ENCODE measurements at regions not wholly inside any gene's neighbourhood (a gene's known extent, or its start where the extent isn't known, plus 50 kb on each side); places are given as distances from the start of the nearest gene placed in this dataset.
"Not testable (repeated sequence)": the region's sequence is repeated elsewhere in the genome, so short reads cannot be mapped to it uniquely, and the experiment has no call there.

GRCh38 chr11:25758145-25758661 lies 573.7 kb upstream of the ANO3 start:
- DNase-seq (ENCODE audit: low read depth in 2 of 2), result no peak

GRCh38 chr11:25766332-25767015 lies 565.5 kb upstream of the ANO3 start:
- no peak for DNase-seq (ENCODE audit: low read depth in 2 of 2)

DNA sequence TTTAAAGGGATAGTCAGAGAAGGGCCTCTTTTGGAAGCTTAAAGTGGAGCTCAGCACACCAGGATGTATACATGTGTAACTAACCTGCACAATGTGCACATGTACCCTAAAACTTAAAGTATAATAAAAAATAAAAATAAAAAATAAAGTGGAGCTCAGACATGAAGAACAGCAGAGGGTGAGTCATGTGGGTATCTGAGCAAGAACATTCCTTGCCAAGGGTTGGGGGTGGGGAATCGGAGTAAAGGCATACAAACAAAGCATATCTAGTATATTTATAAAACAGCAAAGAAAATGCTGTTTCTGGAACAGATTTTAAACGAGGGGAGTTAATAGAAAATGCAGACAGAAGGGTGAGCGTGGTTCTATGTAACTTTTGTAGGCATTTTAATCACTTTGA lies 562.6 kb upstream of the ANO3 start:
- no peak for DNase-seq (ENCODE audit: low read depth in 2 of 2)

DNA sequence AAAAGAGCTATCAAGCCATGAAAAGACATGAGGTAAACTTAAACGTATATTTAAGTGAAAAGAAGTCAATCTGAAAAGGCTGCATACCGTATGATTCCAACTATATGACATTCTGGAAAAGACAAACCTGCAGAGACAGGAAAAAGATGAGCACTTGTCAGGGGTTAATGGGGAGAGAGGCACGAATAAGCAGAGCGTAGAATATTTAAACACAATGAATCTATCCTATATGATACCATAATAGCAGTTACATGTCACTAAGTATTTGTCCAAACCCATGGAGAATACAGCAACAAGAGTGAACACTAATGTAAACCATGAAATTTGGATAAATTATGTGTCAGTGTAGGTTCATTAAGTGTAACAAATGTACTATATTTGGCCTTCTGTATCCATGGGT lies 560.3 kb upstream of the ANO3 start:
- no peak for DNase-seq (ENCODE audit: low read depth in 2 of 2)

GRCh38 chr11:25775603-25776002 lies 556.3 kb upstream of the ANO3 start:
- DNase-seq (ENCODE audit: low read depth in 2 of 2), result no peak

DNA sequence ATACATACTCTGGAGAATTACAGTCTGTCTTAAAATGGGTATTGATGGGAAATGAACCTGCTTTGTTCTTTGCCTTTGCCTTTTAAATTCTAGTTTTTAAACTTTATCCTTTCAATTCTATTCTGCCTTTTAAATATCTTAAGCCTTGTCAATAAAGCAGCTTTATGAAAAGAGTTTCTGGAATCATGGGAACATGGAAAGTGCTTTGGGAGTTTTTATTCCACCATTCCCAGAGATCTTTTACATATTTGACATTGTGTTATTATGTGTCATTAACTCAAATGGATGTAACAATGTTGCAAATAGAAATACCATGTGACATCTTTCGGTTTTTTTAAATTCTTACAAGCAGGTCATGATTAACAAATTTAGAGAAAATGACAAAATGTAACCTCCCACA lies 555.7 kb upstream of the ANO3 start:
- DNase-seq (ENCODE audit: low read depth in 2 of 2), result no peak

DNA sequence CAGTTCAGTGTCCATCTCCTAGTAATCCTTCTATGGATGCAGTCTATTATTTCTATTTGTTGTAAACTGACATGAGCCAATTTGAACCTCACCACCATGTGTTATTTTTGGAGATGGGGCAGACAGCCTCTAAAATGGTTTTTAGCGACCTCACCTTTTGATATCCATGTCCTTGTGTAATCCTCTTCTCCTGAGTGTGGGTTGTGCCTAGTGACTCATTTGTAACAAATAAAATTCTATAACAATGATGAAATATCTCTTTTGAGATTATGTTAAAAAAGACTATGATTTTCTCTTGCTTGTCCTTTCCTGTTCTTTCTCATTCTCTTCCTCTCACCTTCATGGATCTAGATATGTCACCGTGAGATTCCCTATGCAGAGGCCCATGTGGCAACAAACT lies 554.6 kb upstream of the ANO3 start:
- no peak for DNase-seq (ENCODE audit: low read depth in 2 of 2)

DNA sequence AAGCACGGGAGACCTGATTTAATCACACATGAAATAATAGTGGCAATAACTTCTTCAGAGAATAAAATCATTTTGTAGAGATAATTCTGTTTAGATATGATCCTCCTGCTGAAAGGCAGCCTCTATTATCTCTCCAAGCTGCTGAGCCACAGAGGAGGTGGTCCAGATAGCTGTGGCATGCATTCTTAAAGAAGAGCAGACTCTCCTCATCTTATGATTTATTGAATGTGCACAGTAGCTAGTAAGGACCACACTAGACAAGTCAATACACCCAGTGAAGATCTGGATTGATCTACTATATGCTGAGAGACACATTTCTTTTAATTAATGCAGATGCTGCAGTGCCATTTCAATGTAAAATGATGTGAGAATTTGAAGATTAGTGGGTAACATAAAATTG lies 552.9 kb upstream of the ANO3 start:
- DNase-seq (ENCODE audit: low read depth in 2 of 2), result no peak

DNA sequence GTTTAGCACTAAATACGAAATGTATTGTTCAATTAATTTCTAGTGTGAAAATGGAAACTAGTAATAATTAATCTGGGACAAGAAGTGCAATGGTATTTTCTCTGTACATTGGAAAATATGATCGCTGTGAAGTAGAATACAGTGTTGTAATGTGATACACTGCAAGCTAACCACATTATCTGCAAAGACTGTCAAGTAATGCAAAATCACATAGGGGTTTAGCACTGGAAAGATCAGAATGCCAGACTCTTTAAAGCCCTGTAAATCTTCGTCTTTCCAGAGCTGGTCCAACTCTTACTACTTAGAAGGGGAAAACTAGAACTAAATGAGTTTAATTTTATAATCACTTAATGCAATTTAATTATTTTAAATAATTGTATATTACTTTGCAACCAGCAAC lies 544.5 kb upstream of the ANO3 start:
- no peak for DNase-seq (ENCODE audit: low read depth in 2 of 2)

- no peak for DNase-seq (ENCODE audit: low read depth in 2 of 2)
Observed at GRCh38 chr11:25790396-25790795, 541.5 kb upstream of the ANO3 start.

DNA sequence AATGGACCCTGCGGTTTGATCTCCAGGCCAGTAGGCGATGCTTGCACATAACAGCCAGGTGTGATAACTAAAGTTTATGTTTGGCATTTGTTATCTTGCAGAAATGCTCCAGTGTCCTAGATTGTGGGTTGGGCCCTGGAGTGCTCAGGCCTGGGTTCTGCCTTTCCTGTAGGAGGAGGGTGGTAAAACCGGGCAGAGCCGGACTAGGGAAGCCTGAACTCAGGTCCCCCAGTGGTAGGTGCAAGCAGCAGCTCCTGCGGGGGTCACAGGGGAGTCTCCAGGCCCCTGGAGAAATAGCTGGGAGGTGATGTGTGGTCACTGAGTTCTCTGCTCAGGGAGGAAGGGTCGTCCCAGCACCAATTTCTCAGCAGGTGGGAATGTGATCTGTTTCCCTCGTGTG lies 538.3 kb upstream of the ANO3 start:
- DNase-seq (ENCODE audit: low read depth in 2 of 2), result no peak

GRCh38 chr11:25794804-25795203 lies 537.1 kb upstream of the ANO3 start:
- no peak for DNase-seq (ENCODE audit: low read depth in 2 of 2)

GRCh38 chr11:25816411-25816810 lies 515.5 kb upstream of the ANO3 start:
- no peak for DNase-seq (ENCODE audit: low read depth in 2 of 2)

DNA sequence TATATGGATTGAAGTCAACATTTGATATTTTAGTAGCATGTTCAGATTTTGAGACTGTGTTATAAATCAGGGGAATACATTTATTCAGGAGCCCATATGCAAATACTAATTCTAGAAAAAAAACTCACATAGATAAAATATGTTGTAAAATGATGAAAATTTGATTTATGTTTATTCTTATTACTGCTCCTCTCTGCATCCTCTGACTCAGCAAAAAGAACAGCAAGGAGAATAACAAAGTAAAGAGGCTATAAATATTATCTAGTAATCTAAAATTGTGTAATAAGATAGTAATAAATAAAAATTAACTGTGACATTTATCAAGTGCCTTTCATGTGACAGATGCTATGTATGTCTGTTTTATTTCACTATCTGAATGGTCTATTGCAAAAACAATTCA lies 507.2 kb upstream of the ANO3 start:
- DNase-seq (ENCODE audit: low read depth in 2 of 2), result no peak

GRCh38 chr11:25831485-25831884 lies 500.4 kb upstream of the ANO3 start:
- DNase-seq (ENCODE audit: low read depth in 2 of 2), result not testable (repeated sequence)

- DNase-seq (ENCODE audit: low read depth in 2 of 2), result no peak
Observed at GRCh38 chr11:25838918-25839625, 492.9 kb upstream of the ANO3 start.

DNA sequence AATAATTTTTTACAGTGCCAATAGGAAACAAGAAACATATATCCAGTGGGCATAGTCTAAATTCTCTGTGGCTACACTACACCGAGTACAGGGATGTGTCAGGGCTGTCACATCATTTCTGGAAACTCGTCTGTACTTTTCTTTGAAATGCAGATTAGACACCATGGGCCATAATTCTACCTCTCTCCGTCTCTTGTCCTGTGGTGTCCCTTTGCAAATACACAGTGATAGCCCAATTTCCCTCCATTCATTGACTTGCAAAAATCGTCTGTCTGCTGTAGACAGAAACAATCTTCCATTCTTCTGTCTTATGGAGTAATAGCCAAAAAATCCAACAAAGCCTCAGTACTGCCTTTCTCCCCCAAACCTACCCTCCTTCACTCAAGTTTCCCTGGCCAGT lies 487.1 kb upstream of the ANO3 start:
- DNase-seq (ENCODE audit: low read depth in 2 of 2), result no peak

GRCh38 chr11:25855916-25856315 lies 476.0 kb upstream of the ANO3 start:
- DNase-seq (ENCODE audit: low read depth in 2 of 2), result no peak

DNA sequence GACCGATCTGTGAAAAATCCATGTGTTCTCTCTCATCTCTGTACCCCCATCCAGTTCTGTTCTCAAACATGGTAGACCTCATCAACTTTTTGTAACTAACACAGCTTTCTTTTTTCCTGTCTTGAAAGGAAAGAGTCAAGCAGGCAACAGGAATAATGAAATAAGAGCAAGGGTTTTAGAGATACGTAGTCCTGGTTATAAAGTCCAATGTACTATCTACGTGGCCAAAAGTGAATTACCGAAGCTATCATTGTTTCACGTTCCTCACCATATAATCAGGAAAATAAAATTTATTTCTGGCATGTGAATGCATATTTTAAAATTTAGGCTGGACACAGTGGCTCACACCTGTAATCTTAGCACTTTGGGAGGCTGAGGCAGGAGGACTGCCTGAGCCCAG lies 472.2 kb upstream of the ANO3 start:
- DNase-seq (ENCODE audit: low read depth in 2 of 2), result no peak

DNA sequence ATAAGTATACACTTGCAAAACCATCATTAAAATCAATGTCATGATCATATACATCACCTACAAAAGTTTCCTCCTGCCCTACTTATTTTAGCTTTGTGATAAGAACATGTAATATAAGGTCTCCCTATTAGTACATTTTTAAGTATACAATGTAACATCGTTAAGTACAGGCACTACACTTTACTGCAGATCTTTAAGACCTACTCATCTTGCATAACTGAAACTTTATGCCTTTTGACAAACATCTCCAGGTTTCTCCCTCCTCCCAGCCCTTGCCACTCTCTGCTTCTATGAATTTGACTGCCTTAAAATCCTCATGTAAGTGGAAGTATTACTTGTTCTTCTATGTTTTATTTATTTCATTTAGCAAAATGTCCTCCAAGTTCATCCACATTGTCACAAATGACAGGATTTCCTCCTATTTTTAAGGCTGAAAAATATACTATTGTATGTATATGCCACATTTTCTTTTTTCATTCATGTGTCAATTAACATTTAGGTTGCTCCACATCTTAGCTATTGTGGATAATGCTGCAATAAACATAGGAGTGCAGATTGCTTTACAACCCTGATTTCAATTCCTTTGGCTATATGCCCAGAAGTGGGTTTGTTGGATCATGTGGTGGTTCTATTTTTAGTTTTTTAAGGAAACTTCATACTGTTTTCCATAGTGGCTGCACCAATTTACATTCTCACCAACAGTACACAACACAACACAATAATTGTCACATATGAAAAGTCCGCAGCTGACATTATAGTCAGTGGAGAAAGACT lies 471.1 kb upstream of the ANO3 start:
- no peak for DNase-seq (ENCODE audit: low read depth in 2 of 2)

- DNase-seq (ENCODE audit: low read depth in 2 of 2), result no peak
Observed at GRCh38 chr11:25862159-25862558, 469.8 kb upstream of the ANO3 start.

DNA sequence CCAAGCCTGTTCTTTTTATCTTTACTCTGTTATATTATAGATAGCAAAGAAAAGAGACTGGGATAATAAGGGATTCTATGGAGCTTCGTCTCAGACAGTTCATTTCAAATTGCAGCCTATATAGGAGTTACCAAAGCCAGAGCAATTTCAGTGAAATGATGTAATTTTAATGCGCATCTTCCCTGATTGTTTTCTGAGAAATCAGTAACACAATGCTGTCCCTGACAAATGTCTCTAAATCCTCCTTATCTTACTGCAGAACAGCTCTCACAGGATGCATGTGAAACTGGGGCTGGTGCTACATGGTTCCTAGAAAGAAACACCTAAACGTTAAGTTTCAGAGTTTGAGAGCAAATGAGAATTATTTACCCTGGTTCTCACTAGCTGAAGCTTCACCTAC lies 467.9 kb upstream of the ANO3 start:
- no peak for DNase-seq (ENCODE audit: low read depth in 2 of 2)

DNA sequence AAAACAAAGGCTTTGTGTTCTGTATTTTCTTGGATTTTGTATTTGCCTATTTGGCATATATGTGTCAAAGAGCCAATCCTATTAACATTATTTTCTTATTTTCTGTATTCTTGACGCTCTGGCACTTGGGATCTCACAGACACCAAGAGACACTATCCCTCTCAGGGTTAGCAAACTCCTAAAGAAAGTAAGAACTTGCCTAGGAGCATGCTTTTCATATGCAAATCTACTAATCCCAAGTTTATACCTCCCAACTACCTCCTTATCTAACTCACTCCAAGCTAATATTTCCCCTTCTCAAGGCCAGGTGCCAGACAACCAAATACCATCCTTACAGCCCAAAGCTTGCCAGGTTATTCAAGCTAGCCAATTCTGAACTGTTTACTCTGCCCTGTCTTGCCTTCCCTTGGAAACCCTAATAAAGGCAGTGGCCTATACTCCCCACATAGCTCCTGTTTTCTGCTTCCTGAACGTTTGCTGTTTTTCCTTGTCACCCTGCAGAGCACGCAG lies 455.4 kb upstream of the ANO3 start:
- no peak for DNase-seq (ENCODE audit: low read depth in 2 of 2)

Data from stimulated activated CD8-positive, alpha-beta memory T cell treated with anti-CD3 and anti-CD28 coated beads, Interleukin-2, amount 100 ng/mL, for 48 hours (primary cell).